HG03565 (cell line): ENCODE measurements at regions not wholly inside any gene's neighbourhood (a gene's known extent, or its start where the extent isn't known, plus 50 kb on each side); places are given as distances from the start of the nearest gene placed in this dataset.
"Not testable (repeated sequence)": the region's sequence is repeated elsewhere in the genome, so short reads cannot be mapped to it uniquely, and the experiment has no call there.

ENCODE experiments used
- ATAC-seq: cut with Tn5 transposase; IDR thresholded peaks from one replicate; pipeline ENCODE4 v1.9.1; 2021; ENCODE audit warnings: mild to moderate bottlenecking, moderate library complexity; ENCODE audit not compliant: unreplicated experiment

DNA sequence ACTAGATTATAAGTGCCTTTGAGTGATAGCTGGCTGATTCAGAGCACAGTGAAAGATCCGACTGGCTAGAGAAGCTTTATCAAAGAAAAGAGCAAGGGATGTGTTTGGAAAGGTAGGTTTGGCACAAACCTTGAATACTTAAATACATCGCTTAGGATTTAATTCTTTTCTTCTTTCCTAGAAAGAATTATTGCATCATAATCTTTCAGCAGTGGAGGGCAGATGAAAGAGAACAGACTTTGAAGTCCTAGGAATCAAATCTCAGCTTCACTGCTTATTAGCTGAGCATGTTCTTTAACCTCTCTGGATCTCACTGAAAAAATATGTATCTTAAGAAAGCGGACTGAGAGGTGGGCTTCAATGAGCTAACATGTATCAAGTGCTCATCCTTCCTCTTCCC is 122.8 kb downstream of the ZNF365 start:
- no peak for ATAC-seq

DNA sequence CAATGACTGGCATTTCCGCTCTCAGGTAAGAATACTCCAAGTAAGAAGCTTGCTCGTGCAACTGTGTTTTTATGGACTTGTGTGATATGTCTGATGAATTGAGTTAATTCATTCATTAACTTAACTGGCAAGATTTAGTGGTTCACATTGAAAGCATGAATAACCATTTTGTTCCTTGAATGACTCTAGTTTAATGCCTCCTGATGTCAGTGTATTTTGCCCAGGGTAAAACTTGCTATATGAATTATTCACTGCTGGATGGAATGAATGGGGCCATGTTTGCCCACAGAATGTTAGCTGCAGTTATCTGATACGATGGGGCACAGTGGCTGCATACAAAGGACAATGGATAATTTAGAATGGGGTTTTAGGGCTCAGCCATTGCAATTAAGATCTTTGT is 124.1 kb downstream of the ZNF365 start:
- ATAC-seq, result no peak

GRCh38 chr10:62500116-62500515 is 125.9 kb downstream of the ZNF365 start:
- ATAC-seq, result not testable (repeated sequence)

- ATAC-seq, result no peak
Measured at GRCh38 chr10:62501547-62501946, 127.4 kb downstream of the ZNF365 start.

GRCh38 chr10:62502995-62503613 is 128.9 kb downstream of the ZNF365 start:
- no peak for ATAC-seq

GRCh38 chr10:62503872-62504271 is 129.7 kb downstream of the ZNF365 start:
- ATAC-seq, result no peak

GRCh38 chr10:62506371-62506770 is 132.2 kb downstream of the ZNF365 start:
- no peak for ATAC-seq

DNA sequence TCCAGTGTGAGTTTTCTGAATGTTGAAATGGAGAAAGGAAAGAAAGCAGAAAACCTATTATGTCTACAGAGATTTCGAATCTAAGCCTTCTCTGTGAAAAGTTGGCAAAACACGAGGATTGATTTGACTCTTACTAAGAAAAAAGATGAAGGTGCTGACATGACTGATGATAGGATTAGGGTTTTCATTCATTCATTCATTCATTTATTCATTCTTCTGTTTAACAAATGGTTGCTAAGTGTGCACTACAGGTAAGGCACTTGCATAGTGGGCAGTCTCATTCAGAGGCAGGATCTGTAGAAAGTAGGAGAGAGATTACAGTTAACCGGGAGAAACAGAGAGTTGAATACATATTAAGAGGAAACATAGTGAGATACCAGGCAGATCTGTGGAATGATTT is 137.1 kb downstream of the ZNF365 start:
- ATAC-seq, result peak; percentile 13

DNA sequence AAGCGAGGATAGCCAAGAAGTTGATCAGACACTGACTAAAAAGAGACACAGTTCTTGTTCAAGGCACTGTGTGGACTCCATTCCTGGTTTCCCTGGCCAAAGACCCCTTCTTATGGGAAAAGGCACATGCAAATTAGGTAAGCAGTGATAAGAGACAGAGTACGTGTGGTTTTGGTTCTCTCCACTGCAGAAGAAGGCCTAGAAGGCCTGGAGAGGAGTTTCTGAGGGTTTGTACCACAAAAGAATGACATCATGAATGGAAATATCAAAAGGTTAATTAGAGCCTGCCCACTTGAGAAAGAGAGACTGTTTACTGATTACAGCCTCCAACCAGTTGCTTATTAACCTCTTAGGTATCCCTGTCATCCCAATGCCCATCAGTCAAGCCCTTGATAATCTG is 137.5 kb downstream of the ZNF365 start:
- ATAC-seq, result peak; percentile 92

GRCh38 chr10:62512732-62513475 is 138.7 kb downstream of the ZNF365 start:
- no peak for ATAC-seq

GRCh38 chr10:62514079-62514693 is 140.0 kb downstream of the ZNF365 start:
- ATAC-seq, result no peak

- no peak for ATAC-seq
Measured at GRCh38 chr10:62517252-62517651, 143.1 kb downstream of the ZNF365 start.

- ATAC-seq, result peak; percentile 41
Measured at GRCh38 chr10:62527019-62527827, 153.1 kb downstream of the ZNF365 start.

- ATAC-seq, result peak; percentile 96
Measured at GRCh38 chr10:62528441-62528840, 154.3 kb downstream of the ZNF365 start.

GRCh38 chr10:62529396-62529795 is 155.2 kb downstream of the ZNF365 start:
- ATAC-seq, result no peak

- no peak for ATAC-seq
Measured at GRCh38 chr10:62534031-62534430, 159.9 kb downstream of the ZNF365 start.

DNA sequence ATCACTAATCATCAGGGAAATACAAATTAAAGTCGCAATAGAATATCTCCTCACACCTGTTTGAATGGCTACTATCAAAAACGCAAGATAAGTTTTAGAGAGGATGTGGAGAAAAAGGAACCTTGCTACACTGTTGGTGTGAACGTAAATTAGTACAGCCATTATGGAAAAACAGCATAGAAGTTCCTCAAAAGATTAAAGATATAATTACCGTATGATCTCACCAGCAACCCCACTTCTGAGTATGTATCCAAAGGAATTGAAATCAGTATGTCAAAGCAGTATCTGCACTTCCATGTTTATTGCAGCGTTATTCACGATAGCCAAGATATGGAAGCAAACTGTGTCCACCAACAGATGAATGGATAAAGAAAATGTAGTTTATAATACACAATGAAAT is 164.4 kb downstream of the ZNF365 start:
- ATAC-seq, result no peak

GRCh38 chr10:62540389-62540788 is 166.2 kb downstream of the ZNF365 start:
- ATAC-seq, result no peak

- no peak for ATAC-seq
Measured at GRCh38 chr10:62541811-62542210, 167.6 kb downstream of the ZNF365 start.

GRCh38 chr10:62543571-62544355 is 169.6 kb downstream of the ZNF365 start:
- ATAC-seq, result no peak
